DOHH2 (cell line): ENCODE measurements at regions not wholly inside any gene's neighbourhood (a gene's known extent, or its start where the extent isn't known, plus 50 kb on each side); places are given as distances from the start of the nearest gene placed in this dataset.
"Not testable (repeated sequence)": the region's sequence is repeated elsewhere in the genome, so short reads cannot be mapped to it uniquely, and the experiment has no call there.

Source experiments
- H3F3A ChIP-seq: fragments of 200-600 bp; sonication (generic), shearing (Covaris generic); 2 replicates; pipeline ENCODE4 v1.6.0; 2016; ENCODE audit warnings: antibody characterized with exemption, mild to moderate bottlenecking; ENCODE audit not compliant: control insufficient read depth, insufficient read depth
- H3K27ac ChIP-seq: fragments of 200-600 bp; sonication (generic); 2 replicates; pipeline ENCODE4 v1.5.1; 2014; ENCODE audit warnings: low read depth, mild to moderate bottlenecking, low read length, moderate library complexity
- H3K27me3 ChIP-seq: fragments of 200-600 bp; sonication (generic); 2 replicates; pipeline ENCODE4 v1.6.1; 2014; ENCODE audit warnings: mild to moderate bottlenecking, low read length, mixed read lengths; ENCODE audit not compliant: control insufficient read depth
- H3K36me3 ChIP-seq: fragments of 200-600 bp; sonication (generic); 2 replicates; pipeline ENCODE4 v1.6.1; 2014; ENCODE audit warnings: mild to moderate bottlenecking, low read length, moderate library complexity, mixed read lengths; ENCODE audit not compliant: control insufficient read depth
- H3K4me1 ChIP-seq: fragments of 200-600 bp; sonication (generic); 2 replicates; pipeline ENCODE4 v1.6.1; 2014; ENCODE audit warnings: mild to moderate bottlenecking, low read length, mixed read lengths; ENCODE audit not compliant: control insufficient read depth
- H3K4me2 ChIP-seq: fragments of 200-600 bp; sonication (generic); 2 replicates; pipeline ENCODE4 v1.6.0; 2014; ENCODE audit warnings: mild to moderate bottlenecking, low read length, moderate library complexity
- H3K4me3 ChIP-seq: fragments of 200-600 bp; sonication (generic); 2 replicates; pipeline ENCODE4 v1.5.1; 2014; ENCODE audit warnings: mild to moderate bottlenecking, low read length, mixed read lengths
- H3K79me2 ChIP-seq: fragments of 200-600 bp; sonication (generic); 2 replicates; pipeline ENCODE4 v1.6.1; 2014; ENCODE audit warnings: mild to moderate bottlenecking, low read length, mixed read lengths; ENCODE audit not compliant: control insufficient read depth
- H3K9me2 ChIP-seq: fragments of 200-600 bp; sonication (generic); replicated peaks from 2 replicates; pipeline ENCODE4 v1.6.1; 2014; ENCODE audit warnings: mild to moderate bottlenecking, low read length, mixed read lengths; ENCODE audit not compliant: control insufficient read depth
- H3K9me3 ChIP-seq: fragments of 200-600 bp; sonication (generic); 2 replicates; pipeline ENCODE4 v1.6.1; 2014; ENCODE audit warnings: antibody characterized with exemption, low read length, mixed read lengths; ENCODE audit not compliant: control insufficient read depth, insufficient read depth
- H4K20me1 ChIP-seq: fragments of 200-600 bp; sonication (generic); 2 replicates; pipeline ENCODE4 v1.6.0; 2014; ENCODE audit warnings: low read depth, mild to moderate bottlenecking, antibody characterized with exemption, low read length, moderate library complexity; ENCODE audit not compliant: control insufficient read depth, insufficient read depth
- EZH2phosphoT487 ChIP-seq: fragments of 200-600 bp; sonication (generic); IDR thresholded peaks from 2 replicates; pipeline ENCODE4 v1.6.1; 2017; ENCODE audit warnings: borderline replicate concordance, mild to moderate bottlenecking, antibody characterized with exemption, low read length, moderate library complexity, mixed read lengths
- TF ChIP-seq, protein P1 (sequence below): fragments of 200-600 bp; sonication (generic); IDR thresholded peaks from one replicate; pipeline ENCODE4 v1.5.1; 2014; ENCODE audit warnings: antibody characterized with exemption, mild to moderate bottlenecking, low read depth, low read length; ENCODE audit not compliant: poor library complexity, severe bottlenecking

DNA sequence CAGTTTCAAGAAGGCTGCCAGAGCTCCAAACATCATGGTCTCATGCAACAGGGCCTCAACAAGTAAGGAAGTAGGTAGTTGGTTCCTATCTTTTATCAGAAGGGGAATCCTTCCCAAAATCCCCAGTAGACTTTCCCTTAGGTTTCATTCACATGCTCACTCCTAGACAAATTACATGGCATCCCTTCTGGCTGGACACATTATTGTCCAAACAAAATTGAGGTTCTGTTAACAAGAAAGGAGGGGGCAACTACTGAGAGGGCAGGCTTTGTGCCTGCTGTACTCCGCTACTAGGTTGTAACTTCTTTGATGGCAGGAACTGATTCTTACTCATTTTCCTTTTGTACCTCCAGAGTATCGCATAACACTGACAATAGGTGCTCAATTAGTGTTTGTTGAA, 56.0 kb upstream of the OSMR start:
- Histone ChIP-seq H3K9me2 (no peaks in the 10 kb centered on the region), H3K9me3 (no peaks in the 10 kb centered on the region), H4K20me1 (no peaks in the 10 kb centered on the region), H3K27me3 (no peaks in the 10 kb centered on the region), H3K4me2 (no peak overlapping the region), H3F3A (no peaks in the 10 kb centered on the region), H3K4me1 (no peaks in the 10 kb centered on the region), H3K36me3 (no peaks in the 10 kb centered on the region), H3K27ac (no peak overlapping the region), H3K4me3 (no peak overlapping the region), H3K79me2 (no peaks in the 10 kb centered on the region)
- no peak for TF ChIP-seq EZH2phosphoT487
- TF ChIP-seq, protein P1, sequence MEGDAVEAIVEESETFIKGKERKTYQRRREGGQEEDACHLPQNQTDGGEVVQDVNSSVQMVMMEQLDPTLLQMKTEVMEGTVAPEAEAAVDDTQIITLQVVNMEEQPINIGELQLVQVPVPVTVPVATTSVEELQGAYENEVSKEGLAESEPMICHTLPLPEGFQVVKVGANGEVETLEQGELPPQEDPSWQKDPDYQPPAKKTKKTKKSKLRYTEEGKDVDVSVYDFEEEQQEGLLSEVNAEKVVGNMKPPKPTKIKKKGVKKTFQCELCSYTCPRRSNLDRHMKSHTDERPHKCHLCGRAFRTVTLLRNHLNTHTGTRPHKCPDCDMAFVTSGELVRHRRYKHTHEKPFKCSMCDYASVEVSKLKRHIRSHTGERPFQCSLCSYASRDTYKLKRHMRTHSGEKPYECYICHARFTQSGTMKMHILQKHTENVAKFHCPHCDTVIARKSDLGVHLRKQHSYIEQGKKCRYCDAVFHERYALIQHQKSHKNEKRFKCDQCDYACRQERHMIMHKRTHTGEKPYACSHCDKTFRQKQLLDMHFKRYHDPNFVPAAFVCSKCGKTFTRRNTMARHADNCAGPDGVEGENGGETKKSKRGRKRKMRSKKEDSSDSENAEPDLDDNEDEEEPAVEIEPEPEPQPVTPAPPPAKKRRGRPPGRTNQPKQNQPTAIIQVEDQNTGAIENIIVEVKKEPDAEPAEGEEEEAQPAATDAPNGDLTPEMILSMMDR: no peak

GRCh38 chr5:38790268-38790667, 55.5 kb upstream of the OSMR start:
- TF ChIP-seq, protein P1: no peak
- TF ChIP-seq EZH2phosphoT487: no peak
- H3K4me2 ChIP-seq: no peak overlapping the region
- H3K4me3 ChIP-seq: no peak overlapping the region
- no peak overlapping the region for H3K27ac ChIP-seq
- H3F3A ChIP-seq: no peaks in the 10 kb centered on the region
- no peaks in the 10 kb centered on the region for H3K79me2 ChIP-seq
- no peaks in the 10 kb centered on the region for H3K27me3 ChIP-seq
- H4K20me1 ChIP-seq: no peaks in the 10 kb centered on the region
- H3K36me3 ChIP-seq: no peaks in the 10 kb centered on the region
- H3K4me1 ChIP-seq: no peaks in the 10 kb centered on the region
- no peaks in the 10 kb centered on the region for H3K9me2 ChIP-seq
- H3K9me3 ChIP-seq: no peaks in the 10 kb centered on the region

GRCh38 chr5:38790891-38791290, 54.9 kb upstream of the OSMR start:
- no peak overlapping the region for H3K27ac ChIP-seq
- no peaks in the 10 kb centered on the region for H3K9me2 ChIP-seq
- no peak overlapping the region for H3K4me3 ChIP-seq
- H3F3A ChIP-seq: no peaks in the 10 kb centered on the region
- no peaks in the 10 kb centered on the region for H4K20me1 ChIP-seq
- H3K27me3 ChIP-seq: no peaks in the 10 kb centered on the region
- no peaks in the 10 kb centered on the region for H3K4me1 ChIP-seq
- H3K36me3 ChIP-seq: no peaks in the 10 kb centered on the region
- no peak for TF ChIP-seq EZH2phosphoT487
- TF ChIP-seq, protein P1: no peak
- no peaks in the 10 kb centered on the region for H3K79me2 ChIP-seq
- no peaks in the 10 kb centered on the region for H3K9me3 ChIP-seq
- no peak overlapping the region for H3K4me2 ChIP-seq

DNA sequence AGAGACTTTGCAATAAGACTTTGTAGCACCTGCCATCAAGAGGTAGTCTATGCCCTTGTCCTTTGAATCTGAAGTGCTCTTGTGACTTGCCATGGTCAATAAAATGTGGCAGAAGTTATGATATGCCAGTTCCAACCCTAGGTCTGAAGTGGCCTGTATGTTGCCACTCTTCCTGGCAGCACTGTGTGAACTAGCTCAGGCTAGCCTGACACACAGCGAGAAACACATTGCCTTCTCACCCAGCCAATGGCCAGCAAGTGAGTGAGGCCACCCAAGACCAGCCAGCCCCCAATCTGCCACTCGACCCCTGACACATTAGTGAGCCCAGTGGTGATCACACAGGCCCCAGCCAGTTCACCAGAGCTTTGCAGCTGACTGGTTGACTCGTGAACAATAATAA, 52.7 kb upstream of the OSMR start:
- Histone ChIP-seq H3K27me3 (no peaks in the 10 kb centered on the region), H3F3A (no peaks in the 10 kb centered on the region), H3K4me1 (no peaks in the 10 kb centered on the region), H3K36me3 (no peaks in the 10 kb centered on the region), H3K79me2 (no peaks in the 10 kb centered on the region), H3K4me2 (no peak overlapping the region), H3K27ac (no peak overlapping the region), H3K4me3 (no peak overlapping the region), H4K20me1 (no peaks in the 10 kb centered on the region), H3K9me2 (no peaks in the 10 kb centered on the region), H3K9me3 (no peaks in the 10 kb centered on the region)
- TF ChIP-seq EZH2phosphoT487: no peak
- TF ChIP-seq, protein P1: no peak

GRCh38 chr5:38794037-38794436, 51.8 kb upstream of the OSMR start:
- not testable (repeated sequence) for H4K20me1 ChIP-seq, H3K79me2 ChIP-seq, H3K9me2 ChIP-seq, H3F3A ChIP-seq, H3K4me1 ChIP-seq, H3K36me3 ChIP-seq, H3K27ac ChIP-seq, H3K4me2 ChIP-seq, H3K27me3 ChIP-seq, H3K9me3 ChIP-seq, H3K4me3 ChIP-seq
